ENCODE measurements at regions not wholly inside any gene's neighbourhood (a gene's known extent, or its start where the extent isn't known, plus 50 kb on each side); places are given as distances from the start of the nearest gene placed in this dataset.

- POLR2A ChIA-PET, result no interaction called here
- CTCF ChIA-PET, result no interaction called here
Measured at GRCh38 chr15:100806157-100806556, 73.5 kb upstream of the ALDH1A3 start.

DNA sequence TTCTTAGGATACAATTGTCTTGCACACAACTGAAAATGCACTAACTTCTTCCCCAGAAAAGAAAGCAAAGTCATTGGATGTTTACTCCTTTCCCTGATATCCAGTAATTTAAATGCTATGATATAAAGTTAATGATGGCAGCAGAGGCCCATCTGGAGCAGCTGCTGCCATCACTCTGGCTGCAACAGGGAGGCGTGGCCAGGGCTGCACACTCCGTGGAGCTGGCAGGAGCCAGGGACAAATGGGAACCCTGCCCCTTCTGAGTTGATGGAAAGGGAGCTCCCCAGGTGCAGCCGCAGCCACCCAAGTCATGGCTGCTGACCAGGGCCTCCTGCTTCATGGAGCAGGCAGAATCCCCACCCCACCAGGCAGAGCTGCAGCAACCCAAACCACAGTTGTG lies 72.6 kb upstream of the ALDH1A3 start:
- ChIA-PET POLR2A (no interaction called here), CTCF (no interaction called here)

DNA sequence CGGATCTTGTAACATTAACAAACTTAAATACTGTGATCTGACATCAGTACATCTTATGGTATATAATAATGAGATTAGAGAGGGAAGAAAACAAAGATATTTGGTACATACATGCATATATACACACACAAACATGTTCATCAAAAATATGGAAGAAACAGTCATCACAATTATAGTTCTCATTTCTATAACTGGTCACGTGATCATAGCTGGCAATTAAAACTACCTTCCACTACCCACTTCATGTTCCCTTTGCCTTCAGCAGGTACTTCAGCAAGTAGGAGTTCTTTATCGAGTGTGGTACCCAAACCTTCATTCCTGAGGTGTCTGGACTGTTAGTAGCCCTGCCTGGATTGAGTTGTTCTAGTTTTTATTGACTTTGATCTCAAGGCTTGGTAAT lies 70.9 kb upstream of the ALDH1A3 start:
- ChIA-PET CTCF (no interaction called here), POLR2A (no interaction called here)

DNA sequence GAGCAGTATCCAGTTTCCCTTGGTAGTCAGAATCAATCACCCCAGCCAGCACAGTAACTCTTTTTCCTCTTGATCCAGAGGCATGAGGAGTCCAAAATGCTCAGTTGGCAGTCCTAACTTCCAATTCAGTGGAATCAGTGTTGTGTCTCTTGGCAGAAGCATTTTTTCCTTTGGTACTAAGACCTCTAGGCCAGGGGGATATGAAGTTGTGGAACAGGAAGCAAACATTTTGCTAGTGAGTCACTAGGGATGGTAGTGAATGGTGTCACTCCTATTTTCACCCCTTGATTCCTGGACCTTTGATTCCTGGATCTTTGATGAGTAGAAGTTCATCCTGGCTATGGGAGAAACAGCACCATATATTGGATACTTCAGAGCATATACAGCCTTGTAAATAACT lies 70.5 kb upstream of the ALDH1A3 start:
- POLR2A ChIA-PET, result no interaction called here
- CTCF ChIA-PET, result no interaction called here

GRCh38 chr15:100809587-100809986 lies 70.0 kb upstream of the ALDH1A3 start:
- CTCF ChIA-PET, result no interaction called here
- POLR2A ChIA-PET, result no interaction called here

DNA sequence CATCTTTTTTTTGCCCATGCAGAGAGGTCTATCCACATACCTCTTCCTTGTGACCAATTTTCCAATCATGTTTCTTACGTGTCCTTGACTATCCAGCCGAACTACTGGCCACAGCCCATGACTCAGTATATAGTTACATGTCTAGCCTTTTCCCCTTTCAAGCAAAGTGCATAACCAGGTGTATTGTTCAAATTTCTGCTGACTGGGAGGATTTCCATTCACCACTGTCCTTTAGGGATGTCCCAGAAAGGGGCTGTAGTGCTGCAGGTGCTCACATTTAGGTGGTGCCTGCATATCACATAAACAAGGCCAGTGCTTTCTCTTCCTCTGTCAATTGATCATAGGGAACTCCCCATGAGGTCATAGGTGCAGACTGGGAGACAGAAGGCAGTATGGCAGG lies 69.4 kb upstream of the ALDH1A3 start:
- ChIA-PET CTCF (no interaction called here), POLR2A (no interaction called here)

- POLR2A ChIA-PET, result no interaction called here
- CTCF ChIA-PET, result no interaction called here
Measured at GRCh38 chr15:100810831-100811230, 68.8 kb upstream of the ALDH1A3 start.

DNA sequence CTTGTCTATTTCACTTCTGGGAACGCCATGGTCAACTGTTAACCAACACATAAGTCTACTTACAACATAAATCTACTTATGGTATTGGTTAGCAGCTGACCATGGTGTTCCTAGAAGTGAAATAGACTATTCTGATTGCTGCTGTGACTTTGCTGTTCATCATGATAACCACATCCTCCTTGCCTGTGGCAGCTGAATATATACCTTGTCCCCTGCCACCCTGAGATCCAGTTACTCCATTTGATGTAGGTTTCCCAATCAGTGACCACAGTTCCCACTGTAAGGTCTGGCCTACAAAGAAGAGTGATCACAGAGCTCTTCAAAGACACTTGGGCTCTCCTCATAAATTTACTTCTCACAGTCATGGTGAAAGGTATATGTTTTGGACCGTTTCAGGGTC lies 66.8 kb upstream of the ALDH1A3 start:
- ChIA-PET POLR2A (no interaction called here), CTCF (no interaction called here)

DNA sequence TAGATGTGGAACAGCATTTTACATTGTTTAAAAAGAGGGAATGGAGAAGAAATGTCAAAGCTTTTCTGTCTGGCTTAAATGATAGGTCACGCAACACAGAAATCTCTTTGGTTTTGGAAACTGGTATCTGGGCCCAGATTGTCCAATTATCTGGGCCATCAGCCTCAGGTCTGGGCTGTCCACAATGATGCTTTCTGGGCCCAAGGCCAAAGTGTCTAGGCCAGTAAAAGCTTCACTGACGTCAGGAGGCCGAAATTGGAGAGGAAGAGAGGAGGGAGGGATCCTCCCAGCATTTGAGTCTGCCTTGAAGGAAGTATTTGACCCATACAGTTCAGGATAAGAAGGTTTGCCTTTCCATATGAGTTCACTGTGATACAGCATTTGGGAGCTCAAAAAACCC lies 60.7 kb upstream of the ALDH1A3 start:
- POLR2A ChIA-PET, result no interaction called here
- CTCF ChIA-PET, result no interaction called here

DNA sequence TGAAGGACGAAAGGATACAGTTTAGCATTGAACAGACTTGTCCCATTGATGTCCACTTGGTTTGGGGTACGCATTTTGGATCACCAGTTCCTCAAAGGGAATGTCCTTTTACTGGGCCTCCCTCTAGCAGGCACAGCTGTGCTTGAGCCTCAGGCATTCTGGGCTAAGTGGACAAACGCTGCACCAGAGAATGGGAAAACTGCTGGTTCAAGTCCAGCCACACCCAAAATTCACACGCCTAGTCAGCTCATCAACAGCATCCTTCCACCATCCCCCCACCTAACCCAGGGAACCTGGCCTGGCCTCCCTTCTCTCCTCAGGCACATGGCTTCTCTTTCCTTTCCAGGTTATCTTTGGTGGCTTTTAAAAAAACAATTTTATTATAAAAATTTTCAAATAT lies 59.1 kb upstream of the ALDH1A3 start:
- POLR2A ChIA-PET, result no interaction called here
- CTCF ChIA-PET, result no interaction called here

GRCh38 chr15:100821327-100821726 lies 58.3 kb upstream of the ALDH1A3 start:
- ChIA-PET POLR2A (interaction anchor here (0.6 kb wide), 2 partner anchors 63 to 118 kb away, joined by 3 to 4 read pairs; no protein-coding TSS in a partner anchor), CTCF (no interaction called here)

DNA sequence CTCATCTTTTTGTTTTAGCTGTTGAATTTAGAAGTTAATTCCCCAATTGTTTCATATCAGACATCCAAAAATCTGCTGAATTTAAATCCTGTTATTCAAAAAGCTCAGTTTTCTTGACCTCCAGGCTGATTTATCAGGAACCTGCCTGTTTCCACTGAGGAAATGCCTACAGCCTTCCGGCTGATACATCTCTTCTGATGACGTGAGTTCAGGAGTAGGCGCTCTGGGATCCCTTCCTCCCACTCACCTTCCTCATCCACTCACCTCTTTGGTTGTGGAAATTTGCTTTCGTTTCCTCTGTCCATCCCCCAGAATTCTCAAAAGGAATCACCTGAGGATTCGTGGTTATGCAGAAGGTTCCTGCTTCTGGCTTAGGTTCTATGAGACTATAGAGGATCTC lies 55.4 kb upstream of the ALDH1A3 start:
- ChIA-PET CTCF (no interaction called here), POLR2A (no interaction called here)

GRCh38 chr15:100829457-100829856 lies 50.2 kb upstream of the ALDH1A3 start:
- ChIA-PET POLR2A (no interaction called here), CTCF (no interaction called here)

All from activated CD8-positive, alpha-beta memory T cell treated with anti-CD3 and anti-CD28 coated beads for 36 hours (primary cell).